ENCODE measurements at regions not wholly inside any gene's neighbourhood (a gene's known extent, or its start where the extent isn't known, plus 50 kb on each side); places are given as distances from the start of the nearest gene placed in this dataset.

GRCh38 chr7:52151559-52151958 is 835.0 kb upstream of the COBL start:
- Histone ChIP-seq H3K4me2 (ENCODE audit: low read length) (no peak overlapping the region), H3K27me3 (ENCODE audit: control insufficient read depth, low read length) (no peaks in the 10 kb centered on the region), H3K79me2 (ENCODE audit: control insufficient read depth, low read length) (no peaks in the 10 kb centered on the region), H4K20me1 (ENCODE audit: control insufficient read depth, insufficient read depth, low read depth, low read length) (no peaks in the 10 kb centered on the region), H3K4me3 (ENCODE audit: low read length) (no peak overlapping the region), H3K27ac (ENCODE audit: low read depth, low read length) (no peak overlapping the region), H3K9me3 (ENCODE audit: control insufficient read depth, insufficient read depth, low read length) (no peaks in the 10 kb centered on the region), H3K36me3 (ENCODE audit: control insufficient read depth, low read length) (no peaks in the 10 kb centered on the region), H3K4me1 (ENCODE audit: control insufficient read depth, low read length) (no peaks in the 10 kb centered on the region), H3F3A (ENCODE audit: control insufficient read depth, insufficient read depth) (no peaks in the 10 kb centered on the region), H3K9me2 (replicated peaks; ENCODE audit: control insufficient read depth, low read length) (no peaks in the 10 kb centered on the region)
- TF ChIP-seq, protein P1, sequence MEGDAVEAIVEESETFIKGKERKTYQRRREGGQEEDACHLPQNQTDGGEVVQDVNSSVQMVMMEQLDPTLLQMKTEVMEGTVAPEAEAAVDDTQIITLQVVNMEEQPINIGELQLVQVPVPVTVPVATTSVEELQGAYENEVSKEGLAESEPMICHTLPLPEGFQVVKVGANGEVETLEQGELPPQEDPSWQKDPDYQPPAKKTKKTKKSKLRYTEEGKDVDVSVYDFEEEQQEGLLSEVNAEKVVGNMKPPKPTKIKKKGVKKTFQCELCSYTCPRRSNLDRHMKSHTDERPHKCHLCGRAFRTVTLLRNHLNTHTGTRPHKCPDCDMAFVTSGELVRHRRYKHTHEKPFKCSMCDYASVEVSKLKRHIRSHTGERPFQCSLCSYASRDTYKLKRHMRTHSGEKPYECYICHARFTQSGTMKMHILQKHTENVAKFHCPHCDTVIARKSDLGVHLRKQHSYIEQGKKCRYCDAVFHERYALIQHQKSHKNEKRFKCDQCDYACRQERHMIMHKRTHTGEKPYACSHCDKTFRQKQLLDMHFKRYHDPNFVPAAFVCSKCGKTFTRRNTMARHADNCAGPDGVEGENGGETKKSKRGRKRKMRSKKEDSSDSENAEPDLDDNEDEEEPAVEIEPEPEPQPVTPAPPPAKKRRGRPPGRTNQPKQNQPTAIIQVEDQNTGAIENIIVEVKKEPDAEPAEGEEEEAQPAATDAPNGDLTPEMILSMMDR (IDR thresholded peaks at IDR 0.05; ENCODE audit: low read depth, low read length, poor library complexity, severe bottlenecking) = no peak
- TF ChIP-seq EZH2phosphoT487 (IDR thresholded peaks at IDR 0.05; ENCODE audit: borderline replicate concordance, low read length) = no peak

GRCh38 chr7:52150952-52151351 is 834.3 kb upstream of the COBL start:
- no peak overlapping the region for H3K4me3 ChIP-seq (ENCODE audit: low read length)
- no peaks in the 10 kb centered on the region for H3K79me2 ChIP-seq (ENCODE audit: control insufficient read depth, low read length)
- H3K36me3 ChIP-seq (ENCODE audit: control insufficient read depth, low read length) = no peaks in the 10 kb centered on the region
- no peaks in the 10 kb centered on the region for H3K9me3 ChIP-seq (ENCODE audit: control insufficient read depth, insufficient read depth, low read length)
- no peak overlapping the region for H3K4me2 ChIP-seq (ENCODE audit: low read length)
- no peaks in the 10 kb centered on the region for H3K27me3 ChIP-seq (ENCODE audit: control insufficient read depth, low read length)
- no peaks in the 10 kb centered on the region for H3F3A ChIP-seq (ENCODE audit: control insufficient read depth, insufficient read depth)
- no peaks in the 10 kb centered on the region for H3K9me2 ChIP-seq (replicated peaks; ENCODE audit: control insufficient read depth, low read length)
- H3K27ac ChIP-seq (ENCODE audit: low read depth, low read length) = no peak overlapping the region
- no peaks in the 10 kb centered on the region for H4K20me1 ChIP-seq (ENCODE audit: control insufficient read depth, insufficient read depth, low read depth, low read length)
- no peaks in the 10 kb centered on the region for H3K4me1 ChIP-seq (ENCODE audit: control insufficient read depth, low read length)
- TF ChIP-seq, protein P1 (IDR thresholded peaks at IDR 0.05; ENCODE audit: low read depth, low read length, poor library complexity, severe bottlenecking) = no peak
- no peak for TF ChIP-seq EZH2phosphoT487 (IDR thresholded peaks at IDR 0.05; ENCODE audit: borderline replicate concordance, low read length)

GRCh38 chr7:52146871-52147634 is 830.4 kb upstream of the COBL start:
- TF ChIP-seq, protein P1 (IDR thresholded peaks at IDR 0.05; ENCODE audit: low read depth, low read length, poor library complexity, severe bottlenecking) = no peak
- no peak for TF ChIP-seq EZH2phosphoT487 (IDR thresholded peaks at IDR 0.05; ENCODE audit: borderline replicate concordance, low read length)
- Histone ChIP-seq H3K9me3 (ENCODE audit: control insufficient read depth, insufficient read depth, low read length) (no peaks in the 10 kb centered on the region), H3K36me3 (ENCODE audit: control insufficient read depth, low read length) (no peaks in the 10 kb centered on the region), H3K4me3 (ENCODE audit: low read length) (no peak overlapping the region), H3K9me2 (replicated peaks; ENCODE audit: control insufficient read depth, low read length) (no peaks in the 10 kb centered on the region), H3F3A (ENCODE audit: control insufficient read depth, insufficient read depth) (no peaks in the 10 kb centered on the region), H3K4me2 (ENCODE audit: low read length) (no peak overlapping the region), H3K4me1 (ENCODE audit: control insufficient read depth, low read length) (no peaks in the 10 kb centered on the region), H3K27me3 (ENCODE audit: control insufficient read depth, low read length) (no peaks in the 10 kb centered on the region), H3K79me2 (ENCODE audit: control insufficient read depth, low read length) (no peaks in the 10 kb centered on the region), H4K20me1 (ENCODE audit: control insufficient read depth, insufficient read depth, low read depth, low read length) (no peaks in the 10 kb centered on the region), H3K27ac (ENCODE audit: low read depth, low read length) (no peak overlapping the region)

Measured in DOHH2 (cell line).